Mucosa of descending colon (tissue), 3 donors: ENCODE measurements at regions not wholly inside any gene's neighbourhood (a gene's known extent, or its start where the extent isn't known, plus 50 kb on each side); places are given as distances from the start of the nearest gene placed in this dataset.

ENCODE experiments used
- ATAC-seq: fragments of 200-7000 bp; cut with Tn5 transposase; one replicate; pipeline ENCODE4 v1.9.1; 2020; ENCODE audit warnings: mild to moderate bottlenecking, moderate library complexity
- DNase-seq, 3 donors: peaks; one replicate each; pipeline ENCODE4 v3.0.0-alpha.2; 2020
- H3K36me3 ChIP-seq: fragments of 200-600 bp; one replicate; pipeline ENCODE4 v1.8.0; 2021; ENCODE audit warnings: low read depth, mild to moderate bottlenecking
- H3K4me1 ChIP-seq: fragments of 200-600 bp; one replicate; pipeline ENCODE4 v1.8.0; 2021; ENCODE audit warnings: low read depth, mild to moderate bottlenecking
- H3K4me3 ChIP-seq: fragments of 200-600 bp; one replicate; pipeline ENCODE4 v1.8.0; 2021; ENCODE audit warnings: mild to moderate bottlenecking
- H3K9me3 ChIP-seq: fragments of 200-600 bp; one replicate; pipeline ENCODE4 v1.8.0; 2021; ENCODE audit warnings: mild to moderate bottlenecking
- intact Hi-C, 2 donors: fragments of 100-400 bp; cut with DNase I in 1 of 2; cut with micrococcal nuclease in 1 of 2; formaldehyde crosslinking; loops; one replicate each; pipeline versions ENCODE4 v1.11.0 to v1.11.1; 2022; cut with DNase I, micrococcal nuclease
- TF ChIP-seq, protein P1 (sequence below): fragments of 200-600 bp; IDR thresholded peaks from one replicate; pipeline ENCODE4 v1.8.0; 2022; ENCODE audit warnings: antibody characterized with exemption, mild to moderate bottlenecking
- donor health status: DM: no; HTN: no; CAD: no; lungs with moderate emphysema.
- donor health status: DM: no; HTN: no; CAD: no.
- donor health status: DM: no; HTN: yes; CAD: no.

DNA sequence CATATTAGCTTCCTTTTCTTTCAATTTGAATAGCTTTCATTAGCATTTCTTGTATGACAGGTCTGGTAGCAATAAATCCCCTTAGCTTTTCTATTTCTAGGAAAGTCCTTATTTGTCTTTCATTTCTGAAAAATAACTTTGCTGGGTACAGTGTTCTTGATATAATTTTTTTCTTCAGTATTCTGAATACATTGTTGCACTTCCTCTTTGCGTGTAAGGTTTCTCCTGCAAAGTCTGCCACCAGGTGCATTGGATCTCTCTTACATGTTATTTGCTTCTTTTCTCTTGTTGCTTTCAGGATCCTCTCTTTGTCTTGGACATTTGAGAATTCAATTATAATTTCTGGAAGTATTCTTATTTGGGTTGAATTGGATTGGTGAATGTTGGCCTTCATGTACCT lies 663.7 kb downstream of the GRXCR1 start:
- TF ChIP-seq, protein P1, sequence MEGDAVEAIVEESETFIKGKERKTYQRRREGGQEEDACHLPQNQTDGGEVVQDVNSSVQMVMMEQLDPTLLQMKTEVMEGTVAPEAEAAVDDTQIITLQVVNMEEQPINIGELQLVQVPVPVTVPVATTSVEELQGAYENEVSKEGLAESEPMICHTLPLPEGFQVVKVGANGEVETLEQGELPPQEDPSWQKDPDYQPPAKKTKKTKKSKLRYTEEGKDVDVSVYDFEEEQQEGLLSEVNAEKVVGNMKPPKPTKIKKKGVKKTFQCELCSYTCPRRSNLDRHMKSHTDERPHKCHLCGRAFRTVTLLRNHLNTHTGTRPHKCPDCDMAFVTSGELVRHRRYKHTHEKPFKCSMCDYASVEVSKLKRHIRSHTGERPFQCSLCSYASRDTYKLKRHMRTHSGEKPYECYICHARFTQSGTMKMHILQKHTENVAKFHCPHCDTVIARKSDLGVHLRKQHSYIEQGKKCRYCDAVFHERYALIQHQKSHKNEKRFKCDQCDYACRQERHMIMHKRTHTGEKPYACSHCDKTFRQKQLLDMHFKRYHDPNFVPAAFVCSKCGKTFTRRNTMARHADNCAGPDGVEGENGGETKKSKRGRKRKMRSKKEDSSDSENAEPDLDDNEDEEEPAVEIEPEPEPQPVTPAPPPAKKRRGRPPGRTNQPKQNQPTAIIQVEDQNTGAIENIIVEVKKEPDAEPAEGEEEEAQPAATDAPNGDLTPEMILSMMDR: no peak
- Histone ChIP-seq H3K36me3 (no peaks in the 10 kb centered on the region), H3K9me3 (peaks cover 74% of the 10 kb centered on the region), H3K4me1 (no peaks in the 10 kb centered on the region), H3K4me3 (no peak overlapping the region)
- intact Hi-C loops: no loop called here
- DNase-seq (no peak), ATAC-seq (no peak)

DNA sequence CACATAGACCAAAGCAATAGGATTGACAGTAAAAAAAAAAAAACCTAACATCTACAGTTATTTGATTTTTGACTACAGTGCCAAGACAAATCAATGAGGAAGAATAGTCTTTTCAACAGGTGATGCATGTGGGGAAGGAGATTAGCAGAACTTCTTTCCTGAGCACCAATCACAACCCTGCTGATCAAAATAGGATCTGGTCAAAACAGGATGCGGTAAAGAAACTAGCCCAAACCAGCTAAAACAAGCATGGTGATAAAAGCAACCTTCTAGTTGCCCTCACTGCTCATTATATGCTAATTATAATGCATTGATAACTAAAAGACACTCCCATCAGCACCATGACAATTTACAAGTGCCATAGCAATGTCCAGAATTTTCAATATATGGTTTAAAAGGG lies 667.5 kb downstream of the GRXCR1 start:
- H3K36me3 ChIP-seq: no peaks in the 10 kb centered on the region
- intact Hi-C loops: no loop called here
- no peak for DNase-seq
- no peak for ATAC-seq
- no peaks in the 10 kb centered on the region for H3K4me1 ChIP-seq
- H3K9me3 ChIP-seq: peaks cover 44% of the 10 kb centered on the region
- no peak overlapping the region for H3K4me3 ChIP-seq
- TF ChIP-seq, protein P1: no peak

DNA sequence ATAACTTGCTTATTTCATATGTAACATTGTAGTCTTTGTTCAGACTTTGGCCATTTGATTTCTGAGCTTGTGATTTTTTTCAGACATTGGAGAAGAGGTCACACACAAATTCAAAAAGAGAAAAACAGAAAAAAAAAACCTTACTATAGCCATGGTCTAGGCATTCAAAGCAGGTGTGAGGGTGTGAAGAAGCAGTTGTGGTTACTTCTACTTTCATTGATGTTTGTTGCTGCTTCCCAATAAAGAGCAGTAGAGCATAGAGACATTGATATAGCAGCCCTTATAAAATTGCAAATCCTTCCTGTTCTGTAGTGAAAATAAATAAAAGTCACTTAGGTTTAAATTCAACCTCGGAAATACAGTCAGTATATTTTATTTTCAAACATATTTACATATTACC lies 671.6 kb downstream of the GRXCR1 start:
- peaks cover 21% of the 10 kb centered on the region for H3K9me3 ChIP-seq
- H3K4me1 ChIP-seq: no peaks in the 10 kb centered on the region
- intact Hi-C loops: no loop called here
- no peak for ATAC-seq
- H3K36me3 ChIP-seq: no peaks in the 10 kb centered on the region
- no peak for DNase-seq
- H3K4me3 ChIP-seq: no peak overlapping the region
- TF ChIP-seq, protein P1: no peak

DNA sequence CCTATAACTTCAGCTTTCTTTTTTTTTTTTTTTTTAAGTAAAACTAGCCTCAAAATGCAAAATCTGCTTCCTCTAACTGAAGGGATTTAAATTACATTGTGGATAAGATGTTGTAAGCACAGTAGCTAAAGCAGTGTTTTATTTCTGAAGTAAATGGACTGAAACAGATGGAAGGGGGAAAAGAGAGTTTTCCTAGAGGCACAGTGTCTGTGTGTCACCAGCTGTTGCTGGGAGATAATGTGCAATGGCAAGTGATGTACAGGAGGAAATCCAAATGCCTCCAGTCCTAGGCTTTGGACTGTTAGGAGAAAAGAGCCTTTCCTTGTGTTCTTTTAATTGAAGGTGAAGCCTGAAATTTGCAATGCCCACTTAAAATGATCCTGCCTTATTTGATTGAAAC lies 672.1 kb downstream of the GRXCR1 start:
- no peak overlapping the region for H3K4me3 ChIP-seq
- DNase-seq (no peak), ATAC-seq (no peak)
- peaks cover 16% of the 10 kb centered on the region for H3K9me3 ChIP-seq
- intact Hi-C loops: no loop called here
- H3K36me3 ChIP-seq: no peaks in the 10 kb centered on the region
- no peaks in the 10 kb centered on the region for H3K4me1 ChIP-seq
- TF ChIP-seq, protein P1: no peak

DNA sequence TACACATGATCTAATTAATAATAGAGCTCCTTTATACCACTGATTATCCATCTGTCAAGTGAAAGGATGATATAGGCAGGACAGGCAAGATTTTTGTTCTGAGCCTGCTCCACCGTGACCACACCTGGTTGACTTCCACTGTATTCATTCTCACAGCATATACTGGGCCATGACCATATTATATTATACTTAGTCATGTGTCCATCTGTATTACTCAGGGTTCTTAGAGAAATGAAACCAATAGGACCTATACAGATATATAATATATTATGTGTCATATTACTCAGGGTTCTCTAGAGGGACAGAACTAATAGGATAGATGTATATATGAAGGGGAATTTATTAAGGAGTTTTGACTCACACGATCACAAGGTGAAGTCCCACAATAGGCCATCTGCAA lies 675.1 kb downstream of the GRXCR1 start:
- H3K36me3 ChIP-seq: no peaks in the 10 kb centered on the region
- H3K9me3 ChIP-seq: peaks cover 8% of the 10 kb centered on the region
- TF ChIP-seq, protein P1: no peak
- no peak overlapping the region for H3K4me3 ChIP-seq
- no peak for DNase-seq
- no peaks in the 10 kb centered on the region for H3K4me1 ChIP-seq
- intact Hi-C loops: no loop called here
- ATAC-seq: no peak

DNA sequence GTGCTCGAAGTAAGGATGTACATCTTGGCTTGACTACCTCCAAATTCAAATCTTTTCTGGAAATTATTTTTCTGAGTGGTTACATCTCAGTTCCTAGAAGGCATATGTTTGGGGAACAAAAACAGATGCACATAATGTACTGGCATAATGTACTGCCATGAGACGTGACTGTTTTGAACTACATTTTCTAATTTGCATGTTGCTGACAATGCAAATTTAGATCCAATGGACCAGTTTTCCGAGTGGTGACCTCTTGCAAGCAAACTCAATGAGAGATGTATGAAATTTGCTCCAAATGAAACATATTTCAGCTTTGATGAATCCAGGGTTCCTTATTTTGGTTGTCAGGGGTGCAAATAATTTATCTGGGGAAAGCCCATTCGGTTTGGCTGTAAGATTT lies 694.3 kb downstream of the GRXCR1 start:
- DNase-seq (no peak), ATAC-seq (no peak)
- Histone ChIP-seq H3K4me3 (no peak overlapping the region), H3K4me1 (no peaks in the 10 kb centered on the region), H3K9me3 (peaks cover 45% of the 10 kb centered on the region), H3K36me3 (no peaks in the 10 kb centered on the region)
- intact Hi-C loops: no loop called here
- TF ChIP-seq, protein P1: no peak
